HT-29 (cell line): ENCODE measurements at regions not wholly inside any gene's neighbourhood (a gene's known extent, or its start where the extent isn't known, plus 50 kb on each side); places are given as distances from the start of the nearest gene placed in this dataset.
"Not testable (repeated sequence)": the region's sequence is repeated elsewhere in the genome, so short reads cannot be mapped to it uniquely, and the experiment has no call there.

Experiments used
- DNase-seq: peaks from one replicate; pipeline ENCODE4 v3.0.0-alpha.2; 2015; ENCODE audit warnings: low spot score

DNA sequence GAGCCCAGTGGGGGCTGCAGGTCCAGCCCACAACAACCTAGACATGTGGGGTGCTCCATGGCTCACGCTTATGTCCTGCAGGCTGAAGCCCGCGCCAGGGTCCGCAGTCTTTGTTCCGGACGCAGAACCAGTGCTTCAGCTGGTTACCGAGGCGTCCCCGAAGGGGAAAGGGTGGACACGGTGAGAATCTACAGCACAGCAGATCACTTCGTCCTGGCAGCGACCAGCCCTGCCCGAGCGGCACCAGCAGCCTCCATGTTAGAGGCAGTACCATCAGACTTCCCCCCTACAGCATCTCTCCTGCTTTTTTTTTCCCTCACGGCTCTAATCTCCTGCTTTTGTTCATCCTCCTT, 1736.4 kb downstream of the TP53TG3F start:
- no peak for DNase-seq

- DNase-seq: no peak
These were observed 1736.9 kb downstream of the TP53TG3F start for GRCh38 chr16:35196313-35196712.

- DNase-seq: no peak
These were observed 1738.2 kb downstream of the TP53TG3F start for GRCh38 chr16:35197656-35198055.

GRCh38 chr16:35198223-35199199, 1739.1 kb downstream of the TP53TG3F start:
- DNase-seq: no peak

DNA sequence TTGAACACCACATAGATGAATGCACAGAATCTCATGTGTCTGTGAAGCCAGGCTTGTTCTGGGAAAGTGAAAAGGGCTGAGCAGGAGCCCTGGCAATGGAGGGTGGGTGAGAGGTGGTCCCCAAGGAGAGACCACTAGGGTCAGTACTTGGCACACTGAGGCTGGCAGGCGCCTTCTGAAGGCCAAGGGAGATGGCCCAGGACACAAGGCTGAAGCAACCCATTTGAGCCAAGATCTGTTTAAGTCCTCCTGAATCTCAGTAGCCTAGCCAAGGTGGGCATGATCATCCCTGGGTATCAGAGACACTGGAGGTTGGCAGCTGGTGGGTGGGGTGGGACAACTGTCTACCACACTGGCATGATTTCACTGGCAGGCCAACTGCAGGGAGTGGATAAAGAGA, 1741.2 kb downstream of the TP53TG3F start:
- DNase-seq: no peak

GRCh38 chr16:35201151-35201550, 1741.7 kb downstream of the TP53TG3F start:
- DNase-seq: no peak

- no peak for DNase-seq
These were observed 1744.2 kb downstream of the TP53TG3F start for GRCh38 chr16:35203636-35204035.

- DNase-seq: no peak
These were observed 1747.9 kb downstream of the TP53TG3F start for GRCh38 chr16:35207059-35207999.

GRCh38 chr16:35208001-35208935, 1748.9 kb downstream of the TP53TG3F start:
- DNase-seq: no peak

- no peak for DNase-seq
These were observed 1751.4 kb downstream of the TP53TG3F start for GRCh38 chr16:35210681-35211433.

DNA sequence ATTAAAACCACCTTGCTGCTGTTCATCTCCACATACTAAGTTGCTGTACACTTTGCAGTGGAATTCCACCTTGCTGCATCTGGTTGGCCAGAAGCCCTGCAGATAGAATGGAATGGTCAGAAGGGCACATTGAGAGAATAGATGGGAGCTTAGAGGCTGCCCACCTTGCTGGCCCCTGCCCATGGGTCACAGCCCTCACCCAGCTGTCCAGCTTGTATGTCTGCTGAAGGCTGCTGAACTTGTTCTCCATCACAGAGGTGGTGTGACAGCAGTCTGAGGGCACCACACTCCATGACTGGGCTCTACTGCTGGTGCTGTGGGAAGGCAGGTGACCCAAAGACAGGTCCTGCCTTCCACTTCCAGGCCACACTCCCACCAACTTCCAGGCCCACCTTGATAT, 1755.4 kb downstream of the TP53TG3F start:
- no peak for DNase-seq

- no peak for DNase-seq
These were observed 1755.9 kb downstream of the TP53TG3F start for GRCh38 chr16:35215287-35215686.

- not testable (repeated sequence) for DNase-seq
These were observed 1756.8 kb downstream of the TP53TG3F start for GRCh38 chr16:35216261-35216660.

DNA sequence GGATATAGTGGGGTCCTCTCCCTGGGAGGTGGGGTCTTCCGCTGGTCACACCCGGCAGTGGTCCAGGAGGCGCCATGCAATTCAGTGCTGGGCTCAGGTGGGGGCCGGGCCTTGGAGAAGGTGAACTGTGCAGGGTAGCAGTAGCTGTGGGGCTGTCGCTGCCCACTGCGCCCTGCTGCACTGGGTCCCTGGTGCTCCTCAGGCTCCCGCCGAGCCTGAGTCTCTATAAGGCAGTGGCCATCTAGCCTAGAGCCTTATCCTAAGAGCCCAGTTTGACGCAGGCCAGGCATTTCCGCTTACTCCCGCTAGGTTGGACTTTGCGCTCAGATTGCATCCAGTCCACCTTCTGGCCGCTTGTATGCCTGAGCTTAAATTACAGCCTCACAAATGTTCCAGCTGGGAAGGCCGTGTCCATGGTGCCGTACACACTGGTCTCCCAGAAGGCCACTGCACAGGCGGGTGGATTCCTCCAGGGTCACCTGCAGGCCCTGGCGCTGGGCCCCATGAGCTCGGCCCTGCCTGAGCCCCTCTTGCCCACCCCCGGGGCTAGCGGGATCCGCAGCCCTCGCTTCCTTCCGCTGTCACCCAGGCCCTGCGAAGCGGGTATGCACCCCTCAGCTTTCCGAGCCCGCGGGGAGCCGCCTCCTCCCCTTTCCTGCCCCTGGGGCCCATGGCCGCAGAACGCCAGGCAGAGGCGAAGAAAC, 1762.2 kb downstream of the TP53TG3F start:
- no peak for DNase-seq

- no peak for DNase-seq
These were observed 1775.3 kb downstream of the TP53TG3F start for GRCh38 chr16:35234679-35235078.

DNA sequence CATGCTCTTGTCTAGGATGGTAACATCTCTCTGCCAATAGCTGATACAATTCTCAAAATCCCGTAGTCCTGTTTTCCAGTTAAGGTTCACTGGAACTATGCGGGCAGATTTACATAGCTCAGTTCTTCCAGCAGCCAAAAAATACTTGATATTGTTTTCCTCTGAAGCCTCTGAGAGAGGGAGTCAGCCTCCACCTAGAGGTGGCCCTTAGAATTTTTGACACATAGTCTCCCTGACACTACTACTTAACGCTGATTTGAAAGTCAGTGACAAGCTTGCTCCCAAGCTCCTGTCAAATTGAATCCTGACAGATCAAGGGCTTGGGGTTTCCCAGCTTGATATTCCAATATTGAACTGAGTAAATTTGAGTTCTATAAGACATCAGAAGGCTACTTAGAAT, 1780.1 kb downstream of the TP53TG3F start:
- DNase-seq: no peak

- no peak for DNase-seq
These were observed 1789.6 kb downstream of the TP53TG3F start for GRCh38 chr16:35249051-35249450.

- DNase-seq: peak; percentile 2
These were observed 1793.0 kb downstream of the TP53TG3F start for GRCh38 chr16:35252356-35252936.

DNA sequence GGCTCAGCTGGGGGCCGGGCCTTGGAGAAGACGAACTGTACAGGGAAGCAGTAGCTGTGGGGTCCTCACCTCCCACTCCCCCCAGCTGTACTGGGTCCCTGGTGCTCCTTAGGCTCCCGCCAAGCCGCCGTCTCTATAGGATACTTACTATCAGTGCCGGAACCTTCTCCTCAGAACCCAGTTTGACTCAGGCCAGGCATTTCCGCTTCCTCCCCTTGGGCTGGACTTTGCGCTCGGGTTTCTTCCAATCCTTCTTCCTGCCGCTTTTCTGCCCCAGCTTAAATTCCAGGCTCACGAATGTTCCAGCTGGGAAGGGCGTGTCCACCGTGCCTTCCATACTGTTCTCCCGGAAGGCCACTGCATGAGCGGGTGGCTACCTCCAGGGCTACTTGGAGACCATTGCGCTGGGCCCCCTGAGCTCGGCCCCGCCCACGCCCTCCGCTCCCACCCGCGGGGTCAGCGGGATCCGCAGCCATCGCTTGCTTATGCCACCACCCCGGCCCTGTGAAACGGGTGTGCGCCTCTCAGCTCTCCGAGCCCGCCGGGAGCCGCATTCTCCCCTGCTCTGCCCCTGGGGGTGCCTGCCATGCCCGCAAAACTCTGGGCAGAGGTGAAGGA, 1795.9 kb downstream of the TP53TG3F start:
- DNase-seq: no peak
